Fibroblast of mammary gland (primary cell): ENCODE measurements at regions not wholly inside any gene's neighbourhood (a gene's known extent, or its start where the extent isn't known, plus 50 kb on each side); places are given as distances from the start of the nearest gene placed in this dataset.

ENCODE experiments used
- DNase-seq: peaks from one replicate; pipeline ENCODE4 v3.0.0-alpha.2; 2010; ENCODE audit warnings: low read depth
- H3K4me3 ChIP-seq: 2 replicates; pipeline ENCODE4 v1.5.1; 2011; ENCODE audit warnings: low read depth, mild to moderate bottlenecking, low read length, moderate library complexity; ENCODE audit not compliant: control insufficient read depth
- CTCF ChIP-seq: conservative IDR thresholded peaks from 2 replicates; pipeline ENCODE4 v1.5.1; 2011; ENCODE audit warnings: low read depth, low read length, inconsistent platforms; ENCODE audit not compliant: control insufficient read depth, insufficient read depth

- TF ChIP-seq CTCF, result no peak
- H3K4me3 ChIP-seq, result no peak overlapping the region
- no peak for DNase-seq
Measured at GRCh38 chr16:77662246-77662645, 60.1 kb upstream of the NUDT7 start.

- H3K4me3 ChIP-seq, result no peak overlapping the region
- no peak for DNase-seq
- no peak for TF ChIP-seq CTCF
Measured at GRCh38 chr16:77663711-77664110, 58.6 kb upstream of the NUDT7 start.

GRCh38 chr16:77666771-77667170, 55.5 kb upstream of the NUDT7 start:
- TF ChIP-seq CTCF, result no peak
- no peak for DNase-seq
- H3K4me3 ChIP-seq, result no peak overlapping the region

GRCh38 chr16:77668201-77668600, 54.1 kb upstream of the NUDT7 start:
- TF ChIP-seq CTCF, result no peak
- H3K4me3 ChIP-seq, result no peak overlapping the region
- no peak for DNase-seq

- H3K4me3 ChIP-seq, result no peak overlapping the region
- no peak for TF ChIP-seq CTCF
- DNase-seq, result no peak
Measured at GRCh38 chr16:77669057-77669456, 53.3 kb upstream of the NUDT7 start.
